GM19463 (cell line): ENCODE measurements at regions not wholly inside any gene's neighbourhood (a gene's known extent, or its start where the extent isn't known, plus 50 kb on each side); places are given as distances from the start of the nearest gene placed in this dataset.
A peak's percentile ranks its signal among the peaks of the same experiment; 100 is the strongest.
"Not testable (repeated sequence)": the region's sequence is repeated elsewhere in the genome, so short reads cannot be mapped to it uniquely, and the experiment has no call there.

Experiments used
- ATAC-seq: cut with Tn5 transposase; IDR thresholded peaks from one replicate; pipeline ENCODE4 v1.9.1; 2021; ENCODE audit warnings: mild to moderate bottlenecking, moderate library complexity; ENCODE audit not compliant: unreplicated experiment

DNA sequence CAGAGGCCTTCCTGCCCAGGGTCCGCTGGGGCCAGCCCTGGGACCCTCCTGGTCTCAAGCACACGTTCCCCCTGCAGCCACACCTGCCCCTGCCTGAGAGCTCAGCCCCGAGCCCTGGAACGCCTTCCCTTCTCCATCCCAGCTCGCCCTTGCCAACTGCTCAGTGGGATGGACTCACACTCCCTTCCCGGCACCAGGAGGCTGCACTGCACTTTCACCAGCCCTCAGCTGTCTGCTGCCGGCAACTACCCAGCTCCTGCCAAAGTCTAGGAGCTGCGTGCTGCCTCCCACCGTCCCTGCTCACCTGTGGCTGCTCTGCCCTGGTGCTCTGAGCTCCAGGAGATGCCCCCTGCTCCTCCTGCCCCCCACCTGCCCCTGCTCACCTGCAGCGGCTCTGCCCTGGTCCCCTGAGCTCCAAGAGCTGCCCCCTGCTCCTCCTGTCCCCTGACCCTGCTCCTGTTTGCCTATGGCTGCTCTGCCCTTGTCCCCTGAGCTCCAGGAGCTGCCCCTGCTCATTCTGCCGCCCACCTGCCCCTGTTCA is 246.4 kb downstream of the TMEM121 start:
- not testable (repeated sequence) for ATAC-seq

DNA sequence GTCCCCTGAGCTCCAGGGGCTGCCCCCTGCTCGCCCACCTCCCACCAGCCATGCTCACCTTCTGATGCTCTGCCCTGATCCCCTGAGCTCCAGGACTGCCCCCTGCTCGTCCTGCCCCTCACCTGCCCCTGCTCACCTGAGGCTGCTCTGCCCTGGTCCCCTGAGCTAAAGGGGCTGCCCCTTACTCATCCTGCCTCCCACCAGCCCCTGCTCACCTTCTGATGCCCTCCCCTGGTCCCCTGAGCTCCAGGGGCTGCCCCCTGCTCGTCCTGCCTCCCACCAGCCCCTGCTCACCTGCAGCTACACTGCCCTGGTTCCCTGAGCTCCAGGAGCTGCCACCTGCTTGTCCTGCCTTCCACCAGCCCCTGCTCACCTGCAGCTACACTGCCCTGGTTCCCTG is 247.2 kb downstream of the TMEM121 start:
- ATAC-seq: no peak

- no peak for ATAC-seq
Observed at GRCh38 chr14:105774001-105774400, 247.6 kb downstream of the TMEM121 start.

DNA sequence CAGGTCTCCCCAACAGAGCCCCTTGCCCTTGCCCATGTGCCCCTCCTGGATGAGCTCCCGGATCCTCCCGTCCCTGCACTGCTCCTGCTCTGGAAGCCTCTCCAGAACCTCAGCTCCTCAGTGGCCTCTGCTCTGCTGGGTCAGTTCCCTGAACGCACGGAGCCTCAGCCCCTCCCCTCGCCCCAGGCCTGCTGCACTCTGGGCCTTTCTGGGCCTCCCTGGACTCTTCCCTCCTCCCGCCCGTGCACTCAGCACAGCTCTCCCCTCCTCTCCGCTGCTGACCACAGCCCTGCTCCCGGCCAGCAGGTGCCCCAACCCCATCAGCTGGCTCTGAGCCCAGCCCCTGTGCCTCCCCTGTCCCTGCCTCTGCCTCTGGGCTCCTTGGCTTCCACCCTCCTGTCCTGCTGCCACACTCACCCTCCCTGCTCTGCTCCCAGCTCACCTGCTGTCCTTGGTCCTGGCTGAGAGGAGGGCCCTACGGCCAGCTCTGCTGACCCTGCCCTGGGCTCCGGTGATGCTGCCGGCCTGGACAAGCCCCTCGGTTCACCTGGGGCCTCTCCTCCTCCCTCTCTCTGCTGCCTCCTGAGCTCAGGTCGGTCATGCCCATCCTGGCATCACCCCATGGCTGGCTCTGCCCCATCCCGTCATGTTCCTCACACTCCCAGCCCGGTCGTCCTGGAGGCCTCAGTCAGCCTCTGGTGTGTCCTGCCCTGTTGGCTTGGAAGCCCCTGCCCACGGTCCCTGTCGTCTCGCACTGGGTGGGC is 248.4 kb downstream of the TMEM121 start:
- not testable (repeated sequence) for ATAC-seq

DNA sequence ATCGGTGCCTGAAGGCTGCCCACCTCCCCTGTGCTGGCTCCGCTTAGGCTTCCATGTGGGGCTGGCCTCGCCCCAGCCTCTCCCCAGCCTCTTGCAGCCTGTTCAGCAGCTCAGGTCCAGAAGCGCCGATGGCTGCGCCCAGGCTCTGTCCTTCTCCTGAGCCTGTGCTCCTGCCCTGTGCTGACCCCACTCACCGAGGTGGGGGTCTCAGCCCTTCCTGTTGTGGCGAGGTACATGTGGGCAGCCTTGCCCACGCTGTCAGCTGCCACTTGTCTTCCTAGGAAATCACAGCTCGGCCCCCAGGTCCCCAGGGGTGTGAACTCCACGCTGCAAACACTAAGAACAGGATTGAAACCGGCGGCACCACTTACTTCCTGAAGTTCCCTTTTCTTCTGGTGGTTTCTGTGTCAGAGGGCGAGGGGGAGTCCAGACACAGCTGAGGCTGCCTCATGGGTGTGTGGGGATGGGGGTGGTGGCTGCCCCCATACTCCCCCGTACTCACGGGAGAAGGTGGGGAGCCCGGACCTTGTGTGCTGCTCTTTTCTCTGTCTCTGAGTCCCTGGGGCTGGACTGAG is 249.1 kb downstream of the TMEM121 start:
- peak; percentile 76 for ATAC-seq

DNA sequence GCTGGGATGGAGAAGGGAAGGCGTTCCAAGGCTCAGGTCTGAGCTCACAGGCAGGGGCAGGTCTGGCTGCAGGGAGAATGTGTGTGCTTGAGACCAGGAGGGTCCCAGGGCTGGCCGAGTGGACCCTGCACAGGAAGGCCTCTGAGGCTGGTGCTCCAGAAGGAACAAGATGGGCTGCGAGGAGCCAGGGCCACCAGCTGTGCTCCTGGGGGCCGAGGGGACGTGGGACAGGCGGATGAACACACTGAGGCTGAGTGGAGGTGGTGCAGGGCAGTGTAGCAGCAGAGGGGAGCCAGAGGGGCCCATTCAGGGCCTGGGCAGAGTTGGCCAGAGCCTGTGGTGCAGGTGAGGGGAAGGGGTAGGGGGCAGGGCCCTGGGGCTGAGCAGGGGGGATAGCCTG is 249.7 kb downstream of the TMEM121 start:
- ATAC-seq: not testable (repeated sequence)

DNA sequence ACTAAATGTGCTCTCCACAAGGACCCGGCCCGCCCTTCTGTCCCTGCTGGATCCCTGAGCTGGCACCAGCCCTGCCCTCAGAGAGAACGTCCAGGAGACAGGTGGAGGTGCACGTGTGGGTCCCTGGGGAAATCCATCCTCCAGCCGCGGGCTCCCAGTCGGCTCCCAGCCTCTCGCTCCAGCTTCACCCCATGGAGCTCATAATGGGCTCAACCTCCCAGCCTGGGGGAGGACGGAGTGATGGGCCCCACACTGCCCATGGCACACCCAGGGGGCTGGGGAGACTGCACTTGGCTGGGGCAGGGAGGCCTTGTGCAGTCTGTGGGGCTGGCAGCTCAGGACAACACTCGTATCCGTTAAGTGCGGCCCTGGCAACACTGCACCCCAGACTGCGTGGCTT is 250.5 kb downstream of the TMEM121 start:
- no peak for ATAC-seq

GRCh38 chr14:105783707-105784106 is 257.3 kb downstream of the TMEM121 start:
- ATAC-seq: no peak

DNA sequence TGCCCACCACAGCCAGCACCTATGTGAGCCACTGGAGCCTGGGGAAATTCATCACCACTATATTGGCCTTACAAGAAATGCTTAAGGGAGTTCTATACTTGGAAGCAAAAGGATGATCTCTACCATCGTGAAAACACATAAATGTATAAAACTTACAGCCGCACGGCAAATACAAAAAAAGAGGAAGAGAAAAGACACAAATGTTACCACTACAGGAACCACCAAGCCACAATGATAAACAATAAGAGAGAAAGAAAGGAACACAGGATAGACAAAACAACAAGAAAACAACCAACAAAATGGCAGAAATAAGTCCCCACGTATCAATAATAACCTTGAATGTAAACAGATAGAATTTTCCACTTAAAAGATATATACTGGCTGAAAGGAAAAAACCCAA is 267.5 kb downstream of the TMEM121 start:
- ATAC-seq: no peak

DNA sequence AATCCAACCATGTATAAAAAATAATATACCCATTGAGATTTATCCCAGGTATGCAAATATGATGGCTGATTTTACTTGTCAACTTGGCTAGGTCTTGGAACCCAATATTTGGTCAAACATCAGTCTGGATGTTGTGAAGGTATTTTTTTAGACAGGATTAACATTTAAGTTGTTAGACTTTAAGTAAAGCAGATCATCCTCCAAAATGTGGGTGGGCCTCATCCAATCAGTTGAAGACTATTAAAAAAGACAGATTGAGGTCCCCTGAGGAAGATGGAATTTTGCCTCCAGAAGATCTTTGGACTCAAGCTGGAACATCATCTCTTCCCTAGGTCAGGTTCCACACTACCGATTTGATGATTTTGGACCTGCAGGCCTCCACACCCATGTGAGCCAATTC is 271.2 kb downstream of the TMEM121 start:
- ATAC-seq: no peak

DNA sequence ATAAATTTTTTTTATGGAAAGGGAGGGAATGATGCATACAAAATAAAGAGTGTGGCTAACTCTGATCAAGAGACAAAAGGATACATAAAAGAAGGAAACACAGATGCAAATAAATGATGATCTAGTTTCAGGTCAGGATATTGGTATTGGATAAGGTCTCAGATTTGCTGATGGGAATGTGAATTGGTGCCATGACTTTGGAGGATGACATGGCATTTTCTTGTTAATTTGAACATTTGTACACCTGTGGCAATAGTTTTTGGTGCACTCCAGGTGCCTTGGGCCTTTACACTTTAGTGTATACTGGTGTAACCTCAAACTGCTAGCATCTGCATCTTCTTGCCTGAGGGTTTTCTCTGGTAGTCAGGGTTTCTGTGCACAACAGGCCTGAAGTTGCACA is 279.3 kb downstream of the TMEM121 start:
- no peak for ATAC-seq

GRCh38 chr14:105806568-105806967 is 280.2 kb downstream of the TMEM121 start:
- ATAC-seq: no peak

DNA sequence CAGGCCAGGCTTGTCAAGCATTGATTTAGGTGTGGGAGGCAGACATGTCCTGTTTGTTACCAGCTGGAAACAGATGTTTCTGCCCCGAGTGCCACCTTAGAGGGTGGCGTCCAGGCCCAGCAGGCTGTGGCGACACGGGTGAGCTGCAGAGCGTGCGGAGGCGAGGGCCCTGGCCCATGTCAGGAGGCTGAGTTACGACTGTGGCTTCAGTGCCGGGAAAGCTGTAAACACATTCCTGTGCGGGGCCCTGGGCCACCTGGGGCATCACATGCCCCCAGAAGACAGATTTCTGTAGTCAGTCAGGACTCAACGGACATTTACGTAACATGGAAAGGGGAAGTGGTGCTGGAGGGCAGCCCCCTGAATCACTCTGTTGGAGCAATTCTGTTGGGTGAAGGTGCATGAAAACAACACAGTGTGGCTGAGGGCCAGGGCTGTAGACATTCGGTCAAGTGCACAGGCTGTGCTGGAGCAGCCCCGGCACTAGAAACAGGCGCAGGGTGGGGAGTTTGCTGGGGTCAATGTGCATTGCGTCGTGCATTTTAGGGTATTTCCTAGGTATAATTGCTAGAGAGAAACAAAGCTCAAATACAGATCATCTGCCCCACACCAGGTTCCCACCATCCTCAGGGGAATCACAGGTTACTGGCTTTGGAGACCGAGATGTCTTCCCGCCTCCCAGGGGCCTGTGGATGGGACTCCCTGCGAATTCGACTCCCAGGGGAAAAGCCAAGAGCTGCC is 291.8 kb downstream of the TMEM121 start:
- ATAC-seq: peak; percentile 81

DNA sequence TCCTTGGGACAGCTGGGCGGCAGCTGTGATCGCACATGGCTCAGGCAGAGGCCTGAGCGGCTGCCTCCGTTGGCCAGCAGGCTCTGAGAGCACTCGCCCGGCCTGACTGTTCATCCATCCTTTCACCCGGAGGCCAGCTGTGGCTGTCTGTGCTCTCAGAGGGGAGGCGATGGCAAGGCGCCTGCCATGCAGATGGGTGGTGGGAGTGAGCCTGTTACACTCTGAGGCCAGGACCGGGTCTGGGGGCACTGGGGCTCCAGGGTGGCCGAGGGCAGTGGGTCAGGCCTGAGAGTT is 292.3 kb downstream of the TMEM121 start:
- peak; percentile 23 for ATAC-seq

GRCh38 chr14:105830171-105830570 is 303.8 kb downstream of the TMEM121 start:
- ATAC-seq: no peak

DNA sequence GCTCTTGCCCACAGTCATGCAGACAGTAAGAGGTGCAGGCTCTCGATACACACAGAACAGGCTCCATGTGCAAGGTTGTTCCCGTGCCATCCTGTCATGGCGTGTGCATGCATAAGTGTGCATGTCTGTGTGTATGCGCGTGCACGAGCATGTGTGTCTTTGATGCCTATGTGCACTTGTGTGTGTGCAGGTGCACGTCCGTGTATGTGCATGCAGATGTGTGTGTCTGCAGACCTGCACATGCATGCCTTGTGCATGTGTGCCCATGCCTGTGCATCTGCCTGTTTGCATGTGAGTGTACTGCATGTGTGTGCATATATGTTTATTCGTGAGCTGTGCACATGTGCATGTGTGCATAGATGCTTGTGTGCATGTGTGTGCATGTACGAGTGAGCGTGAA is 309.8 kb downstream of the TMEM121 start:
- no peak for ATAC-seq

DNA sequence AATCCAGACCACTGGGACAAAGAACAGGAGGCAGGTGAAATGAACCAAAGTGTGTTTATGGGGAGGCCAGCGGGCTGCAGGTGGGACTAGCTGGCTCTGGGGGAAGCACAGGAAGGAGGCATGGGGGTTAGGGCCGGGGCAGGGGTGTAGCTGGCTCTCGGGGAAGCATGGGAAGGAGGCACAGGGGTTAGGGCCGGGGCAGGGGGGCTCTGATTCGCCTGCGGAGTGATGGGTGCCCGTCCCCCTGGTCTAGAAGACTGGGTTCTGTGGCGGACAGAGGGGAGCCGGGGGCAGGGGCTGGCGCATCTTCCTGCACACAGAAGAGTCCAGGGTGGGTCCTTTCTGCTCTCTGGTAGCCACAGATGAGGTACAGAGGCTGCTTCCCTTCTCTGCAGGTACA is 310.3 kb downstream of the TMEM121 start:
- ATAC-seq: no peak

GRCh38 chr14:105837349-105838063 is 311.1 kb downstream of the TMEM121 start:
- no peak for ATAC-seq

- ATAC-seq: no peak
Observed at GRCh38 chr14:105838107-105838506, 311.7 kb downstream of the TMEM121 start.

GRCh38 chr14:105838591-105839424 is 312.4 kb downstream of the TMEM121 start:
- ATAC-seq: no peak
